ENCODE measurements at regions not wholly inside any gene's neighbourhood (a gene's known extent, or its start where the extent isn't known, plus 50 kb on each side); places are given as distances from the start of the nearest gene placed in this dataset.

- TF ChIP-seq SIN3A (IDR thresholded peaks at IDR 0.05; ENCODE audit: borderline replicate concordance, insufficient read depth, low read length) (no peak), POLR2AphosphoS5 (IDR thresholded peaks at IDR 0.05; ENCODE audit: low read depth, low read length) (no peak), REST (IDR thresholded peaks at IDR 0.05; ENCODE audit: insufficient read depth in 1 of 2, low read depth in 2 of 2, low read length in 2 of 2) (no peak), TAF1 (IDR thresholded peaks at IDR 0.05; ENCODE audit: borderline replicate concordance, insufficient read depth, low read length) (no peak), FOXP2 (optimal IDR thresholded peaks at IDR 0.05; ENCODE audit: borderline replicate concordance, extremely low read depth, extremely low read length, insufficient read depth) (no peak)
Observed at GRCh38 chr5:162502780-162503179, 435.2 kb downstream of the GABRG2 start.
